Activated B cell treated with CpG ODN at 0.5 μM for 24 hours (primary cell): ENCODE measurements at regions not wholly inside any gene's neighbourhood (a gene's known extent, or its start where the extent isn't known, plus 50 kb on each side); places are given as distances from the start of the nearest gene placed in this dataset.

Source experiments
- ATAC-seq: fragments of 200-7000 bp; cut with Tn5 transposase; one replicate; pipeline ENCODE4 v1.10.0; 2021; ENCODE audit warnings: low read depth, mild to moderate bottlenecking, moderate library complexity
- CTCF ChIA-PET: fragments of 350-600 bp; sonication (Branson Sonifier 250); formaldehyde crosslinking; loops from one replicate; lab custom pipeline; 2021; ENCODE audit warnings: antibody characterized with exemption; lab: Charles Lee
- POLR2A ChIA-PET: fragments of 350-600 bp; sonication (Branson Sonifier 250); formaldehyde crosslinking; loops from one replicate; lab custom pipeline; 2021; ENCODE audit warnings: antibody characterized with exemption; lab: Charles Lee
- DNase-seq: peaks from one replicate; pipeline ENCODE4 v3.0.0; 2022
- H3K27ac Mint-ChIP-seq: one replicate; pipeline ENCODE4 v1.8.0; 2020; ENCODE audit warnings: mixed read lengths
- H3K27me3 Mint-ChIP-seq: one replicate; pipeline ENCODE4 v1.8.0; 2021; ENCODE audit warnings: mixed read lengths
- H3K36me3 Mint-ChIP-seq: one replicate; pipeline ENCODE4 v1.8.0; 2021; ENCODE audit warnings: low read depth, mixed read lengths
- H3K4me1 Mint-ChIP-seq: one replicate; pipeline ENCODE4 v1.8.0; 2021; ENCODE audit warnings: mixed read lengths
- H3K4me3 Mint-ChIP-seq: one replicate; pipeline ENCODE4 v1.8.0; 2020; ENCODE audit warnings: mild to moderate bottlenecking, mixed read lengths
- H3K9me3 Mint-ChIP-seq: one replicate; pipeline ENCODE4 v1.8.0; 2020; ENCODE audit warnings: mixed read lengths
- intact Hi-C: fragments of 100-400 bp; cut with micrococcal nuclease; formaldehyde crosslinking; loops from one replicate; pipeline ENCODE4 v1.15.1; 2024
- TF ChIP-seq, protein P1 (sequence below): fragments of 200-600 bp; IDR thresholded peaks from one replicate; pipeline ENCODE4 v1.8.0; 2022; ENCODE audit warnings: antibody characterized with exemption, mild to moderate bottlenecking

DNA sequence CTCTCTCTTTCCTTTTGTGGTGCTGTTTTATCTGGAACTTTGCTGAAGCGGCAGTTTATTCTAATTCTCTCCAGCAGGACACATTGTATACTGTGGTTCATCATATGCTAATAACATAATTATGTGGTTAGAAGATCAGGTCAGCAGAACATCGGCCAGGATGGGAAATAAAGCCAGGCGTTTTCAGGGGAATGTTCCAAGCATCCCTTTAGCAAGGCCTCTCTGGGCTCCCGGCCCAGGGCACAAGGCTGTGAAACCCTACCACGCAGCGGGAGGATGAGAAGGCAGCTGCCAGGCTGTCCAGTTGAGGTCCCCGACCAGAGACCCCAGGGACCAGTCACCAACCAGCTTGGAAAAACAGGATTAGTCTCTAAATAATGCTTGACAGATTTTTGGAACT is 112.2 kb upstream of the GALNT17 start:
- DNase-seq (no peak), ATAC-seq (no peak)
- H3K9me3 Mint-ChIP-seq = peaks cover 8% of the 10 kb centered on the region

DNA sequence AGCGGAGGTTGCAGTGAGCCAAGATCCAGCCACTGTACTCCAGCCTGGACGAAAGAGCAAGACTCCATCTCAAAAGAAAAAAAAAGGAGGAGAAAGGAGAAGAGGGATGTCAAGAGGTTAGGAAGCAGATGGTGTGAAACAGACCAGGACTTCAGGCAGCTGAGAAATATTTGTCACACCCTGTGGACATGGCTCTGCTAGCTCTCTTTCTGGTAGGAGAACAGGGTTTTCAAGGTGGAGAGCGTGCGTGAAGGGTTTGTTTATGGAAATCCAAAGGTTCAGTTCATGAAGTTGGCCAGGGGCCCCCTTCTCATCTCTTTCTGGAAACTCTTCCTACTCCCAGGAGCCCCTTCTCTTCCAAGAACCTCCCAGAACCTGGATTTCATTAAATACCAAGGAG is 110.8 kb upstream of the GALNT17 start:
- TF ChIP-seq, protein P1, sequence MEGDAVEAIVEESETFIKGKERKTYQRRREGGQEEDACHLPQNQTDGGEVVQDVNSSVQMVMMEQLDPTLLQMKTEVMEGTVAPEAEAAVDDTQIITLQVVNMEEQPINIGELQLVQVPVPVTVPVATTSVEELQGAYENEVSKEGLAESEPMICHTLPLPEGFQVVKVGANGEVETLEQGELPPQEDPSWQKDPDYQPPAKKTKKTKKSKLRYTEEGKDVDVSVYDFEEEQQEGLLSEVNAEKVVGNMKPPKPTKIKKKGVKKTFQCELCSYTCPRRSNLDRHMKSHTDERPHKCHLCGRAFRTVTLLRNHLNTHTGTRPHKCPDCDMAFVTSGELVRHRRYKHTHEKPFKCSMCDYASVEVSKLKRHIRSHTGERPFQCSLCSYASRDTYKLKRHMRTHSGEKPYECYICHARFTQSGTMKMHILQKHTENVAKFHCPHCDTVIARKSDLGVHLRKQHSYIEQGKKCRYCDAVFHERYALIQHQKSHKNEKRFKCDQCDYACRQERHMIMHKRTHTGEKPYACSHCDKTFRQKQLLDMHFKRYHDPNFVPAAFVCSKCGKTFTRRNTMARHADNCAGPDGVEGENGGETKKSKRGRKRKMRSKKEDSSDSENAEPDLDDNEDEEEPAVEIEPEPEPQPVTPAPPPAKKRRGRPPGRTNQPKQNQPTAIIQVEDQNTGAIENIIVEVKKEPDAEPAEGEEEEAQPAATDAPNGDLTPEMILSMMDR = no peak
- ChIA-PET POLR2A (no interaction called here), CTCF (no interaction called here)
- no peaks in the 10 kb centered on the region for H3K27me3 Mint-ChIP-seq
- intact Hi-C loops = no loop called here
- no peak overlapping the region for H3K4me3 Mint-ChIP-seq
- peaks cover 11% of the 10 kb centered on the region for H3K9me3 Mint-ChIP-seq
- H3K27ac Mint-ChIP-seq = no peak overlapping the region
- no peak for DNase-seq
- no peaks in the 10 kb centered on the region for H3K4me1 Mint-ChIP-seq
- no peak for ATAC-seq
- H3K36me3 Mint-ChIP-seq = no peaks in the 10 kb centered on the region

More for the DNA sequence above, 112.2 kb upstream of the GALNT17 start:
- intact Hi-C loops = no loop called here
- Mint-ChIP-seq H3K27me3 (no peaks in the 10 kb centered on the region), H3K27ac (no peak overlapping the region), H3K4me3 (no peak overlapping the region), H3K4me1 (no peaks in the 10 kb centered on the region), H3K36me3 (no peaks in the 10 kb centered on the region)
- ChIA-PET POLR2A (no interaction called here), CTCF (no interaction called here)
- TF ChIP-seq, protein P1 = no peak

DNA sequence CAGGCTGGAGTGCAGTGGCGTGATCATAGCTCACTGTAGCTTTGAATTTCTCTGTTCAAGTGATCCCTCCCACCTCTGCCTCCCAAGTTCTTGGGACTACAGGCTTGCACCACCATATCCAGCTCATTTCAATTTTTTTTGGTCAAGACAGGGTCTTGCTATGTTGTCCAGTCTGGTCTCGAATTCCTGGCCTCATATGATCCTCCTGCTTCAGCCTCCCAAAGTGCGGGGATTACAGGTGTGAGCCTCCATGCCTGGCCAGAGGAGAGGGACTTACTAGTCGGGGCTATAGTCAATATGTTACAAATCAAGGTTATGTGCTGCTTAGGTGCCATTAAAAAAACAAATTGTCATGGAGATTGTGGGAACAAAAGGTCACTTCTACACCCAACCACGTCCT is 105.3 kb upstream of the GALNT17 start:
- TF ChIP-seq, protein P1 = no peak
- intact Hi-C loops = no loop called here
- POLR2A ChIA-PET = no interaction called here
- Mint-ChIP-seq H3K36me3 (no peaks in the 10 kb centered on the region), H3K4me3 (no peak overlapping the region), H3K27me3 (no peaks in the 10 kb centered on the region), H3K9me3 (peaks cover 6% of the 10 kb centered on the region), H3K4me1 (no peaks in the 10 kb centered on the region), H3K27ac (no peak overlapping the region)
- ATAC-seq = no peak
- DNase-seq = no peak
- CTCF ChIA-PET = no interaction called here

DNA sequence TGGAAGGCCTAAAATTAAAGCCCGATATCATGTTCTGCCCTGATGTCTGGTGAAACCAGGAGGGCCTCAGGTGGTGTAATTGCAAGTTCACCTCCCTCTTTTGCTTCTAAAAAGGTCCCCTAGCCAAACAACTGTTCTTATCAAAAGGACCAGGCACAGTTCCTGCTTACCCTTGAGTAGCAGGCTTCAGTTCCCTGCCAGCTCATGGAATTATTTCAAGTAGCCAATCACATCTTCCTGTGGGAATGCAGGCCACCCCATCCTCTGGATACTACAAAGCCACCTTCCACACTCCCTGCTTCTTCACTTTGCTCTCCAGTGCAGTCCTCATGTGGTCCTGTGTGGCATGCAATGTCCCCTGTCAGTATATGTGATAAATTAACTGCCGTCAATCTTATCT is 97.7 kb upstream of the GALNT17 start:
- Mint-ChIP-seq H3K27ac (no peak overlapping the region), H3K27me3 (no peaks in the 10 kb centered on the region), H3K36me3 (no peaks in the 10 kb centered on the region), H3K4me3 (no peak overlapping the region), H3K4me1 (no peaks in the 10 kb centered on the region), H3K9me3 (peaks cover 4% of the 10 kb centered on the region)
- intact Hi-C loops = no loop called here
- POLR2A ChIA-PET = no interaction called here
- DNase-seq (no peak), ATAC-seq (no peak)
- CTCF ChIA-PET = no interaction called here
- TF ChIP-seq, protein P1 = no peak

DNA sequence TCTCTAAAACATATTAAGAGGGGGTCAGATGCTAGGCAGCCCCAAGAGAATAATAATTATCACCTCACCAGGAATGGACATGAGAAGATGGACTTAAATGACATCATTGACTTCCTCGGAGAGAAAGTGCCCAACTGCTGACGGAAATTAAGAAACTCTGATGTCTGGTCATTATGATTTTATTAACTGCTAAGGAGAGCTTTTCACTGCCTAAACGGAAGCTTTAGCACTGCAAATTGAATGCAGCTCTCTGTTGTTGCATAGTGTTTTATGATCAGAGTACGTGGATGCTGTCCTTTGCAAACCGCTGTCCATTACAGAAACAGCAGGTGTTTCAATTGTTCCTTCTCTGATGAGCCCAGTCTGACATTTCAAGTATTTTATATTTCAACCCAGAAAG is 89.4 kb upstream of the GALNT17 start:
- intact Hi-C loops = no loop called here
- no peaks in the 10 kb centered on the region for H3K27me3 Mint-ChIP-seq
- no peaks in the 10 kb centered on the region for H3K4me1 Mint-ChIP-seq
- POLR2A ChIA-PET = no interaction called here
- DNase-seq = no peak
- CTCF ChIA-PET = no interaction called here
- no peaks in the 10 kb centered on the region for H3K36me3 Mint-ChIP-seq
- H3K9me3 Mint-ChIP-seq = peaks cover 7% of the 10 kb centered on the region
- no peak overlapping the region for H3K4me3 Mint-ChIP-seq
- H3K27ac Mint-ChIP-seq = no peak overlapping the region
- TF ChIP-seq, protein P1 = no peak
- no peak for ATAC-seq
